ENCODE measurements at regions not wholly inside any gene's neighbourhood (a gene's known extent, or its start where the extent isn't known, plus 50 kb on each side); places are given as distances from the start of the nearest gene placed in this dataset.

DNA sequence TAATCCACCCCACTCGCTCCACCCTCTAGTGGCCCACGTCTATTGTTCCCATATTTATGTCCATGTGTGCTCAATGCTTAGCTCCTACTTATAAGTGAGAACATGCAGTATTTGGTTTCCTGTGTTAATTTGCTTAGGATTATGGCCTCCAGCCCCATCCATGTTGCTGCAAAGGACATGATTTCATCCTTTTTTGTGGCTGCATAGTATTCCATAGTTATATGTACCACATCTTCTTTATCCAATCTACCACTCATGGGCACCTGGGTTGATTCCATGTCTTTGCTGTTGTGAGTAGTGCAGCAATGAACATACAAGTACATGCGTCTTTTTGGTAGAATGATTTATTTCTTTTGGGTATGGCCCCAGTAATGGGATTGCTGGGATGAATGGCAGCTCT, 319.9 kb downstream of the DYSF start:
- CTCF ChIA-PET (ENCODE audit: partially characterized antibody), result no interaction called here
- Histone ChIP-seq H3K18ac (ENCODE audit: extremely low read depth, low read length) (no peak overlapping the region), H3K27me3 (replicated peaks in 1 of 4; ENCODE audit: control insufficient read depth in 3 of 4, extremely low read depth in 1 of 4, insufficient read depth in 3 of 4, low read length in 3 of 4) (no peaks in the 10 kb centered on the region), H3K4me2 (ENCODE audit: insufficient read depth in 1 of 2, low read depth in 2 of 2, low read length in 2 of 2) (no peak overlapping the region), H3K4ac (replicated peaks; ENCODE audit: insufficient read length, low read depth, low read length) (no peak overlapping the region), H2AK5ac (ENCODE audit: low read depth, low read length) (no peak overlapping the region), H3K79me2 (ENCODE audit: control insufficient read depth in 1 of 2, insufficient read depth in 2 of 2, low read length in 2 of 2) (no peaks in the 10 kb centered on the region), H3K27ac (ENCODE audit: low read depth, low read length) (no peak overlapping the region), H2BK12ac (ENCODE audit: low read depth, low read length) (no peak overlapping the region), H3K14ac (ENCODE audit: insufficient read length) (no peak overlapping the region), H3K23me2 (ENCODE audit: low read depth, low read length) (no peaks in the 10 kb centered on the region), H3K9ac (replicated peaks in 1 of 4; ENCODE audit: extremely low read depth in 1 of 4, low read depth in 3 of 4, low read length in 3 of 4) (no peak overlapping the region), H3K4me3 (ENCODE audit: extremely low read depth in 1 of 4, insufficient read depth in 2 of 4, low read depth in 3 of 4, low read length in 4 of 4) (no peak overlapping the region), H2BK5ac (ENCODE audit: low read depth, low read length) (no peak overlapping the region), H2AFZ (ENCODE audit: low read length) (no peak overlapping the region), H4K8ac (ENCODE audit: extremely low read depth, insufficient read depth, low read length) (no peak overlapping the region), H3K79me1 (ENCODE audit: low read depth, low read length) (no peaks in the 10 kb centered on the region), H3K4me1 (replicated peaks in 1 of 4; ENCODE audit: control insufficient read depth in 3 of 4, insufficient read depth in 4 of 4, low read length in 3 of 4) (no peaks in the 10 kb centered on the region), H4K91ac (replicated peaks; ENCODE audit: insufficient read length, low read length) (no peak overlapping the region), H3K23ac (ENCODE audit: insufficient read length) (no peak overlapping the region), H2BK120ac (replicated peaks; ENCODE audit: low read depth, low read length) (no peak overlapping the region), H2BK15ac (ENCODE audit: low read length) (no peak overlapping the region), H2BK20ac (ENCODE audit: low read length) (no peak overlapping the region), H3K56ac (replicated peaks; ENCODE audit: insufficient read length, low read depth, low read length) (no peak overlapping the region), H3K36me3 (ENCODE audit: control insufficient read depth in 2 of 4, insufficient read depth in 4 of 4, low read length in 3 of 4) (no peaks in the 10 kb centered on the region), H4K5ac (ENCODE audit: insufficient read length, low read depth, low read length) (no peak overlapping the region), H3K9me3 (ENCODE audit: insufficient read depth in 2 of 2, low read depth in 1 of 2, low read length in 1 of 2) (peaks cover 2 to 7% of the 10 kb centered on the region in 2 experiments; a peak in 2 of 4 replicates), H4K20me1 (replicated peaks in 1 of 2; ENCODE audit: control insufficient read depth in 1 of 2, insufficient read depth in 2 of 2, low read length in 2 of 2) (no peaks in the 10 kb centered on the region)
- no peak for FAIRE-seq
- no peak for DNase-seq (ENCODE audit: low read depth in 1 of 2, low spot score in 2 of 2)
- no peak for TF ChIP-seq HDAC6 (IDR thresholded peaks at IDR 0.05; ENCODE audit: low read depth, low read length)
- WGBS, 2 experiments (ENCODE audit: extremely low coverage in 1 of 2, insufficient coverage in 1 of 2, insufficient read length in 1 of 2, insufficient replicate concordance in 2 of 2, low coverage in 1 of 2, low lambda C conversion rate in 2 of 2, missing lambda C conversion rate in 1 of 2), result 96% methylated on average over 3 of the region's 3 CpGs; no CpG with 5 or more reads in 1 of the 2 experiments
- POLR2A ChIA-PET (ENCODE audit: partially characterized antibody), result no interaction called here
